H9 (cell line): ENCODE measurements at regions not wholly inside any gene's neighbourhood (a gene's known extent, or its start where the extent isn't known, plus 50 kb on each side); places are given as distances from the start of the nearest gene placed in this dataset.

Experiments used
- DNase-seq: peaks from one replicate; pipeline ENCODE4 v3.0.0-alpha.2; 2017
- H2AFZ ChIP-seq: one replicate; pipeline ENCODE4 v1.6.1; 2013; ENCODE audit warnings: mild to moderate bottlenecking, low read length, control low read depth, moderate library complexity
- H2AK5ac ChIP-seq: 2 replicates; pipeline ENCODE4 v1.6.1; 2013; ENCODE audit warnings: low read length, control low read depth, mixed read lengths; ENCODE audit not compliant: insufficient read length
- H2BK120ac ChIP-seq: one replicate; pipeline ENCODE4 v1.6.1; 2013; ENCODE audit warnings: low read depth, mild to moderate bottlenecking, low read length, control low read depth, inconsistent platforms; ENCODE audit not compliant: poor library complexity, severe bottlenecking
- H2BK12ac ChIP-seq: 2 replicates; pipeline ENCODE4 v1.6.1; 2013; ENCODE audit warnings: low read length, control low read depth, mixed read lengths, low read depth; ENCODE audit not compliant: insufficient read length
- H2BK15ac ChIP-seq: 2 replicates; pipeline ENCODE4 v1.6.1; 2013; ENCODE audit warnings: low read depth, low read length, control low read depth
- H2BK20ac ChIP-seq: one replicate; pipeline ENCODE4 v1.6.1; 2013; ENCODE audit warnings: low read depth, mild to moderate bottlenecking, low read length, control low read depth, inconsistent platforms; ENCODE audit not compliant: poor library complexity, severe bottlenecking
- H2BK5ac ChIP-seq: 2 replicates; pipeline ENCODE4 v1.6.1; 2013; ENCODE audit warnings: low read length, control low read depth, mixed read lengths; ENCODE audit not compliant: insufficient read length
- H3K14ac ChIP-seq: 2 replicates; pipeline ENCODE4 v1.6.1; 2013; ENCODE audit warnings: low read length, control low read depth; ENCODE audit not compliant: insufficient read depth
- H3K18ac ChIP-seq: 2 replicates; pipeline ENCODE4 v1.6.1; 2013; ENCODE audit warnings: low read depth, mild to moderate bottlenecking, mixed read lengths, low read length, control low read depth; ENCODE audit not compliant: insufficient read length
- H3K23ac ChIP-seq: 2 replicates; pipeline ENCODE4 v1.6.1; 2013; ENCODE audit warnings: low read length, control low read depth, mixed read lengths, low read depth; ENCODE audit not compliant: insufficient read length
- H3K23me2 ChIP-seq: 2 replicates; pipeline ENCODE4 v1.6.1; 2013; ENCODE audit warnings: low read depth, mild to moderate bottlenecking, mixed read lengths, low read length, control low read depth; ENCODE audit not compliant: insufficient read length, poor library complexity, severe bottlenecking
- H3K27ac ChIP-seq: 2 replicates; pipeline ENCODE4 v1.5.1; 2013; ENCODE audit warnings: low read length, control low read depth, mixed read lengths, low read depth; ENCODE audit not compliant: insufficient read length
- H3K27me3 ChIP-seq: 2 replicates; pipeline ENCODE4 v1.6.1; 2013; ENCODE audit warnings: low read length, control low read depth, inconsistent platforms; ENCODE audit not compliant: insufficient read depth
- H3K4ac ChIP-seq: 2 replicates; pipeline ENCODE4 v1.6.1; 2013; ENCODE audit warnings: low read depth, mild to moderate bottlenecking, control low read depth, inconsistent platforms, low read length, moderate library complexity
- H3K4me1 ChIP-seq: 2 replicates; pipeline ENCODE4 v1.6.1; 2013; ENCODE audit warnings: low read length, control low read depth, inconsistent platforms; ENCODE audit not compliant: insufficient read depth
- H3K4me2 ChIP-seq: 2 replicates; pipeline ENCODE4 v1.6.1; 2013; ENCODE audit warnings: low read length, control low read depth, mixed read lengths; ENCODE audit not compliant: insufficient read length, insufficient read depth
- H3K56ac ChIP-seq: 2 replicates; pipeline ENCODE4 v1.6.1; 2013; ENCODE audit warnings: low read depth, mild to moderate bottlenecking, mixed read lengths, low read length, control low read depth; ENCODE audit not compliant: insufficient read length
- H3K79me1 ChIP-seq: 2 replicates; pipeline ENCODE4 v1.6.1; 2013; ENCODE audit warnings: low read depth, mild to moderate bottlenecking, moderate library complexity, low read length, control low read depth, inconsistent platforms; ENCODE audit not compliant: insufficient read depth, poor library complexity, severe bottlenecking
- H3K79me2 ChIP-seq: 2 replicates; pipeline ENCODE4 v1.6.1; 2013; ENCODE audit warnings: low read length, control low read depth, inconsistent platforms; ENCODE audit not compliant: insufficient read depth
- H3K9ac ChIP-seq: 2 replicates; pipeline ENCODE4 v1.6.1; 2013; ENCODE audit warnings: low read length, control low read depth, mixed read lengths; ENCODE audit not compliant: insufficient read length; ENCODE audit errors: extremely low read depth
- H3K9me3 ChIP-seq: one replicate; pipeline ENCODE4 v1.6.1; 2013; ENCODE audit warnings: low read depth, low read length, inconsistent platforms; ENCODE audit not compliant: control insufficient read depth
- H3T11ph ChIP-seq: one replicate; pipeline ENCODE4 v1.6.1; 2013; ENCODE audit warnings: mild to moderate bottlenecking, low read length, control low read depth, inconsistent platforms
- H4K20me1 ChIP-seq: one replicate; pipeline ENCODE4 v1.6.1; 2013; ENCODE audit not compliant: control insufficient read depth, insufficient read length, insufficient read depth
- H4K5ac ChIP-seq: 2 replicates; pipeline ENCODE4 v1.6.1; 2013; ENCODE audit warnings: low read depth, mild to moderate bottlenecking, mixed read lengths, low read length, control low read depth; ENCODE audit not compliant: insufficient read length
- H4K8ac ChIP-seq: replicated peaks from 2 replicates; pipeline ENCODE4 v1.6.1; 2013; ENCODE audit warnings: low read length, control low read depth, mixed read lengths, low read depth; ENCODE audit not compliant: insufficient read length
- H4K91ac ChIP-seq: 2 replicates; pipeline ENCODE4 v1.6.1; 2013; ENCODE audit warnings: low read depth, mild to moderate bottlenecking, moderate library complexity, mixed read lengths, low read length, control low read depth; ENCODE audit not compliant: insufficient read length
- H3K27ac Mint-ChIP-seq, 3 experiments: 2 replicates in 2 of 3; 3 replicates in 1 of 3; pipeline ENCODE4 v1.8.0; 2020 to 2021; ENCODE audit warnings: mixed read lengths in 3 of 3, mild to moderate bottlenecking in 1 of 3, moderate library complexity in 1 of 3
- H3K27me3 Mint-ChIP-seq: 2 replicates; pipeline ENCODE4 v1.8.0; 2021; ENCODE audit warnings: low read depth, mild to moderate bottlenecking, moderate library complexity, mixed read lengths
- H3K36me3 Mint-ChIP-seq, 3 experiments: 2 replicates in 2 of 3; 3 replicates in 1 of 3; pipeline ENCODE4 v1.8.0; 2020 to 2021; ENCODE audit warnings: low read depth in 3 of 3, mixed read lengths in 3 of 3; ENCODE audit not compliant: insufficient read depth in 1 of 3
- H3K4me1 Mint-ChIP-seq, 2 experiments: 2 replicates each; pipeline ENCODE4 v1.8.0; 2020; ENCODE audit warnings: mixed read lengths in 2 of 2
- H3K4me3 Mint-ChIP-seq, 2 experiments: 2 replicates in 1 of 2; 3 replicates in 1 of 2; pipeline ENCODE4 v1.8.0; 2020 to 2021; ENCODE audit warnings: mild to moderate bottlenecking in 2 of 2, mixed read lengths in 2 of 2, moderate library complexity in 1 of 2
- H3K9me3 Mint-ChIP-seq, 2 experiments: 2 replicates in 1 of 2; 3 replicates in 1 of 2; pipeline ENCODE4 v1.8.0; 2020; ENCODE audit warnings: mild to moderate bottlenecking in 2 of 2, mixed read lengths in 2 of 2, moderate library complexity in 1 of 2
- CTCF ChIP-seq: fragments of 200-600 bp; sonication (generic); conservative IDR thresholded peaks from 3 replicates; pipeline ENCODE4 v1.8.0; 2021; ENCODE audit warnings: antibody characterized with exemption, mild to moderate bottlenecking
- WGBS: extraction: QIAGEN DNeasy Blood & Tissue Kit; methylation state at CpG from one replicate; pipeline ENCODE4 v1.1.7; 2013; ENCODE audit warnings: missing lambda C conversion rate, low lambda C conversion rate, mixed read lengths; ENCODE audit not compliant: insufficient read length; ENCODE audit errors: extremely low coverage; 5-methylcytosine and 5-hydroxymethylcytosine counted together

DNA sequence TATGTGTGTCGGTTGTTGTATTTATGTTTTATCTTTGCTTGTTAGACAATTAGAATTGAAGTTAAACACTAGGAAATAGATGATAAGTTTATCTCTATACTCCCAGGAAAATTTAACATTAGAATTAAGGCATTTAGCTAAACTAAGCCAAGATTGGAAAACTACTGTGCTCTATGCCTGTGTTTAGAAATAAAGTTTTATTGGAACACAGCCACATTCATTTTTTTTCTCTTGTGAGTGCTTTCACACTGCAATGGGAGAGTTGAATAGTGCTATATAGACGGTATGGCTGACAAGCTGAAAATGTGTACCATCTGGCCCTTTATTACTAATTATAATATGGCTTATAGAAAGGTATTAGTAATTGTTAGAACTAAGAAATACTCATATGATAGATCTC lies 186.7 kb upstream of the NUDT6 start:
- Mint-ChIP-seq H3K27ac (no peak overlapping the region; a peak in 1 of 7 replicates), H3K4me1 (peaks cover 5 to 6% of the 10 kb centered on the region in 2 experiments; a peak in 3 of 4 replicates), H3K36me3 (peaks cover 0 to 5% (median 0%) of the 10 kb centered on the region in 3 experiments; a peak in 4 of 7 replicates), H3K27me3 (no peaks in the 10 kb centered on the region), H3K4me3 (no peak overlapping the region), H3K9me3 (no peaks in the 10 kb centered on the region; a peak in 1 of 5 replicates)
- H2BK5ac ChIP-seq: no peak overlapping the region
- H3K9me3 ChIP-seq: no peaks in the 10 kb centered on the region
- no peak overlapping the region for H3K56ac ChIP-seq
- H3K27me3 ChIP-seq: no peaks in the 10 kb centered on the region
- H4K20me1 ChIP-seq: no peaks in the 10 kb centered on the region
- H3K23ac ChIP-seq: no peak overlapping the region
- H2AK5ac ChIP-seq: no peak overlapping the region
- no peaks in the 10 kb centered on the region for H3K79me2 ChIP-seq
- H3K18ac ChIP-seq: no peak overlapping the region
- no peak overlapping the region for H4K5ac ChIP-seq
- H3K4ac ChIP-seq: no peak overlapping the region
- no peaks in the 10 kb centered on the region for H3K79me1 ChIP-seq
- H3K27ac ChIP-seq: no peak overlapping the region
- H2BK12ac ChIP-seq: no peak overlapping the region
- no peak overlapping the region for H2BK20ac ChIP-seq
- no peak overlapping the region for H2BK15ac ChIP-seq
- no peaks in the 10 kb centered on the region for H3K23me2 ChIP-seq
- H3K9ac ChIP-seq: no peak overlapping the region
- no peak overlapping the region for H4K91ac ChIP-seq
- TF ChIP-seq CTCF: no peak
- no peak for DNase-seq
- H2BK120ac ChIP-seq: no peak overlapping the region
- H2AFZ ChIP-seq: no peak overlapping the region
- no peaks in the 10 kb centered on the region for H3K4me1 ChIP-seq
- H3K4me2 ChIP-seq: no peak overlapping the region
- H3K14ac ChIP-seq: no peak overlapping the region
- WGBS: 100% methylated on average over 1 of the region's 2 CpGs
- H4K8ac ChIP-seq: no peak overlapping the region
- no peak overlapping the region for H3T11ph ChIP-seq
